ENCODE measurements at regions not wholly inside any gene's neighbourhood (a gene's known extent, or its start where the extent isn't known, plus 50 kb on each side); places are given as distances from the start of the nearest gene placed in this dataset.

GRCh38 chr15:69524814-69525213 is 72.2 kb downstream of the RPLP1 start:
- BruUV-seq (replicated peaks) = no TSS peak
- intact Hi-C loops (cut with micrococcal nuclease; ENCODE audit: unreplicated experiment) = loop anchor here (5.0 kb wide), 1 partner anchor 67 kb away; no protein-coding TSS in a partner anchor
- no peak for DNase-seq
- Histone ChIP-seq H2AFZ (no peak overlapping the region), H3K4me1 (replicated peaks; ENCODE audit: insufficient read depth) (peaks cover 19% of the 10 kb centered on the region), H3F3A (ENCODE audit: insufficient read depth, low read depth) (0 out of 2 replicates have a peak, but pooled peaks cover 4% of the 10 kb centered on the region), H3K36me3 (ENCODE audit: low read depth) (no peaks in the 10 kb centered on the region), H3K4me3 (no peak overlapping the region), H3K4me2 (no peak overlapping the region), H3K27me3 (ENCODE audit: insufficient read depth, low read depth) (no peaks in the 10 kb centered on the region), H4K20me1 (ENCODE audit: insufficient read depth) (no peaks in the 10 kb centered on the region), H3K79me2 (ENCODE audit: low read depth) (no peaks in the 10 kb centered on the region), H3K9me3 (ENCODE audit: insufficient read depth, low read depth) (no peaks in the 10 kb centered on the region), H3K9me2 (ENCODE audit: insufficient read depth) (no peaks in the 10 kb centered on the region), H3K27ac (no peak overlapping the region)
- ChIA-PET CTCF (no interaction called here), POLR2A (ENCODE audit: unreplicated experiment) (no interaction called here)
- TF ChIP-seq EZH2 (IDR thresholded peaks at IDR 0.05; ENCODE audit: low read depth) (no peak), CTCF (conservative IDR thresholded peaks at IDR 0.05) (no peak)

- CTCF ChIA-PET = no interaction called here
- no peaks in the 10 kb centered on the region for H3K9me2 ChIP-seq (ENCODE audit: insufficient read depth)
- H3K79me2 ChIP-seq (ENCODE audit: low read depth) = no peaks in the 10 kb centered on the region
- no peak overlapping the region for H3K4me2 ChIP-seq
- intact Hi-C loops (cut with micrococcal nuclease; ENCODE audit: unreplicated experiment) = no loop called here
- H3K27me3 ChIP-seq (ENCODE audit: insufficient read depth, low read depth) = no peaks in the 10 kb centered on the region
- no peaks in the 10 kb centered on the region for H3K36me3 ChIP-seq (ENCODE audit: low read depth)
- H2AFZ ChIP-seq = no peak overlapping the region
- 0 out of 2 replicates have a peak, but pooled peaks cover 4% of the 10 kb centered on the region for H3F3A ChIP-seq (ENCODE audit: insufficient read depth, low read depth)
- no TSS peak for BruUV-seq (replicated peaks)
- no peak overlapping the region for H3K4me3 ChIP-seq
- H4K20me1 ChIP-seq (ENCODE audit: insufficient read depth) = no peaks in the 10 kb centered on the region
- no peak overlapping the region for H3K27ac ChIP-seq
- POLR2A ChIA-PET (ENCODE audit: unreplicated experiment) = no interaction called here
- H3K4me1 ChIP-seq (replicated peaks; ENCODE audit: insufficient read depth) = peaks cover 19% of the 10 kb centered on the region
- H3K9me3 ChIP-seq (ENCODE audit: insufficient read depth, low read depth) = no peaks in the 10 kb centered on the region
- TF ChIP-seq EZH2 (IDR thresholded peaks at IDR 0.05; ENCODE audit: low read depth) = no peak
- no peak for DNase-seq
Measured at GRCh38 chr15:69525543-69525942, 72.9 kb downstream of the RPLP1 start.

- H2AFZ ChIP-seq = no peak overlapping the region
- H3K9me2 ChIP-seq (ENCODE audit: insufficient read depth) = no peaks in the 10 kb centered on the region
- TF ChIP-seq CTCF (conservative IDR thresholded peaks at IDR 0.05) = no peak
- H3K4me2 ChIP-seq = no peak overlapping the region
- ChIA-PET POLR2A (ENCODE audit: unreplicated experiment) (interaction anchor here (0.7 kb wide), 1 partner anchor 18 kb away, joined by 4 read pairs; no protein-coding TSS in a partner anchor), CTCF (interaction anchor here (0.7 kb wide), 1 partner anchor 355 kb away, joined by 18 read pairs; no protein-coding TSS in a partner anchor)
- no peak overlapping the region for H3K27ac ChIP-seq
- H3K79me2 ChIP-seq (ENCODE audit: low read depth) = no peaks in the 10 kb centered on the region
- 0 out of 2 replicates have a peak, but pooled peaks cover 4% of the 10 kb centered on the region for H3F3A ChIP-seq (ENCODE audit: insufficient read depth, low read depth)
- no peaks in the 10 kb centered on the region for H4K20me1 ChIP-seq (ENCODE audit: insufficient read depth)
- DNase-seq = no peak
- intact Hi-C loops (cut with micrococcal nuclease; ENCODE audit: unreplicated experiment) = no loop called here
- H3K4me1 ChIP-seq (replicated peaks; ENCODE audit: insufficient read depth) = peaks cover 19% of the 10 kb centered on the region
- H3K9me3 ChIP-seq (ENCODE audit: insufficient read depth, low read depth) = no peaks in the 10 kb centered on the region
- H3K27me3 ChIP-seq (ENCODE audit: insufficient read depth, low read depth) = no peaks in the 10 kb centered on the region
- no peak overlapping the region for H3K4me3 ChIP-seq
- BruUV-seq (replicated peaks) = no TSS peak
- H3K36me3 ChIP-seq (ENCODE audit: low read depth) = no peaks in the 10 kb centered on the region
Measured at GRCh38 chr15:69526081-69527061, 73.8 kb downstream of the RPLP1 start.

All from PC-9 (cell line).